ENCODE measurements at regions not wholly inside any gene's neighbourhood (a gene's known extent, or its start where the extent isn't known, plus 50 kb on each side); places are given as distances from the start of the nearest gene placed in this dataset.
"Not testable (repeated sequence)": the region's sequence is repeated elsewhere in the genome, so short reads cannot be mapped to it uniquely, and the experiment has no call there.

DNA sequence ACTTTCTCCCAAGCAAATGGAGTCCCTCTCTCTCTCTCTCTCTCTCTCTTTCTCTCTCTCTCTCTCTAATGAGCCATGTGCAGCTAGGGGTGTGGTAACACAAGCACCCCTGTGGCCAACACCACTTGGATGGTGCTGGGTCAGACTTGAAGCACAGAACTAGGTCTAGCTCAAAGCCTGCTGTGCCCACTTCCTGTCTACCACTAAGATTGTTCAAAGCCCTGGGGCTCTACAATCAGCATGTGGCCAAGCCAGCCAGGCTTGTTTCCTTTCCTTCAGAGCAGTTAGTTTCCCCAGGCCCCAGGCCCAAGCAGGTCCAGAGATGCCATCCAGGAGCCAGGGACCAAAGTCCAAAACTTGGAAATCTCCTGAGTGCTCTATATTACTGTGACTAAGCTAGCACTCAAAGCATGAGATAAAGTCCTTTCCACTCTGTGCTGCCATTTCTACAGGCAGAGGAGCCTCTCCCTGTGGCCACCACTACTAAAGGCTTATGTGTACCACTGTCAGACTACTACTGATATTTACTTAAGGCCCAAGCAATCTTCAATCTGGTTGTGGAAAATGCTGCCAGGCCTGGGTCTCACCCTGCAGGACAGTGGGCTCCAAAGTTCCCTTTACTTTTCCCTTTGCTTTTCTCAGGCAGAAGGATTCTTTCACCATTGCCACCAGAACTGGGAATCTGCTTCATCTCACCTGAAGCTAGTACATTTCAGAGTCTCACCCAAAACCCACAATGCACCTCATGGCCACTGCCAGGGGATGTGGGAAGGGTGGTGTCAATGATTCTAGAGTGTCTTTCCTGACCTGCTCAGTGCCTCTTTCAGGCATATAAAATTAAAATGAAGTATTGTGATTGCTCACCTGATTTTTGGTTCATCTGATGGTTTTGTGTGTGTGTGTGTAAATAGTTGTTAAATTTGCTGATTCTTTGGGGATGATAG, 999.5 kb downstream of the NCAM2 start:
- no peak for DNase-seq (ENCODE audit: low read depth in 4 of 4, low spot score in 1 of 4)

DNA sequence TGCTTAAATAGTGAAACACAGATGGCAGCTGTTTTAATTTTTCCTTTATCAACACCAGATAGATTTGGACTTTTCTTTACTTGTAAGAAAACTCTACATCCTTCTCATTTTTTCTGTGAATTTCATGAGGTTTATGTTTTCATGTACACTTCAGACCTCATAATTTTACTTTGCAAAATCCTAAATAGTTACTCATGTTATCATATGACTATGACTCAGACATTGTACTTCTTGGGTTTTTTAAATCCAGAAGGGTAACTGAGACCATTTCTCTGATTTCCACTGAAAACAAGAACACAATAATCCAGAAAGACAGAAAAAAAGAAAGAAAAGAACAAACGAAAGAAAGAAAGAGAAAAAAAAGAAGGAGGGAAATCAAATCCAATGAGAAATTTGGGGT, 1021.6 kb downstream of the NCAM2 start:
- no peak for DNase-seq (ENCODE audit: low read depth in 4 of 4, low spot score in 1 of 4)

DNA sequence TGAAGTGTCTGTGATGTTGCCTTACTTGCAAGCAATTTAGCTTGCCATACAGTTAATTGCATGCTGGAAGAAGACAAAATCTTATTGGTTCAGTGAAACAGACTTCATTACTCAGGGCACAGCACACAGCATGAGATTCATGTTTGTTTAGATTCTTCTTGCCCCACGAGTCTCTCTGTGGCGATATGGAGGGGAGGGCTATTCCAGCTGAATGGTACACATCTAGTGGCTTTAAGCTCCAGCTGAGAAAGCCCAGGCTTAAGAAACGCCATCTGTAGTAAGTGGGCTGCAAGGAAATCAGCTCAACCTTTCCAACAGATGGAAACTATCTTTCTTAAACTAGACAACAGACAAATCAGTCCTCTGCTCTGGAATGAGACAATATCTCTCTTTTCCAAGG, 1022.0 kb downstream of the NCAM2 start:
- DNase-seq (ENCODE audit: low read depth in 4 of 4, low spot score in 1 of 4) = no peak

DNA sequence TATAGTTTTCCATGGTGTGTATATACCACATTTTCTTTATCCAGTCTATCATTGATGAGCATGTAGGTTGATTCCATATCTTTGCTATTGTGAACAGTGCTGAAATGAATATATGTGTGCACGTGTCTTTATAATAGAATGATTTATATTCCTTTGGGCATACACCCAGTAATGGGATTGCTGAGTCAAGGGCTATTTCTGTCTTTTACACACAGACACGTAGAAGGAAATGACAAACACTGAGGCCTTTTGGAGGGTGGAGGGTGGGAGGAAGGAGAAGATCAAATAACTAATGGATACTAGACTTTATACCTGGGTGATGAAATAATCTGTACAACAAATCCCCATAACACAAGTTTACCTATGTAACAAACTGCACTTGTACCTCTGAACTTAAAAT, 1025.7 kb downstream of the NCAM2 start:
- DNase-seq (ENCODE audit: low read depth in 4 of 4, low spot score in 1 of 4) = not testable (repeated sequence)

DNA sequence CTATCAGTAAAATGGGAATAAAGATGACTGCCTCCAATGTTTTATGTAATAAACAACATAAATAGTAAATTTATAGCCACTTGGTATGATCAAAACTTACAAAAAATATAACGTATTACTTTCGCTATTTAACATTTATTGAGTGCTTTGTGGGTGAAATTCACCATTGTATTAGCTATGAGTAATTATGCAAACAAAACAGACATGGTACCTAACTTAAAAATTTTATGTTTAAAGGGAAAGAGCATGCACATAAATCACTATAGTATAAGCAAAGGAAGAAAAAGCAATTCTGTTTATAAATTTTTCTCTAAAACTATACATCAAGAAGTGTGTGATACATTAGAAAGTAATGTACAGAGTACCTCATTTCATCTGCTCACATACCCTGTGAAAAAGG, 1046.2 kb downstream of the NCAM2 start:
- DNase-seq (ENCODE audit: low read depth in 4 of 4, low spot score in 1 of 4) = no peak

DNA sequence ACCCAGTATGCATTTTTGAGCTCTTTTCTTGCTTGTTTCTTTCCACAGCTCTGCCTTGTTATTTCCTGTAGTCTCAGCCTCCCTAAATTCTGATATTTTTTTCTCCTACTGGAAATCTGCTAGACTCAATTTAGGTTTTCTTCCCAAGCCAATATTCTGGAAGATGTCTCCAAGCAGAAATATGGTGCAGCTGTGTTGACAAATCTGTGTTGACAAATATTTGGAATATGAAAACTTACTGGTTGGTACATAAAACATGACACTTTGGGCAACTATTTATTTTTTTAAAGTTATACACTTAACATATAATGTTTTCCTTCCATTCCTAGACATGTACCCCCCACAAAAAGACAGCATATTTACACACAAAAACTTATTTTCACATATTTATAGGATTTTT, 1048.4 kb downstream of the NCAM2 start:
- DNase-seq (ENCODE audit: low read depth in 4 of 4, low spot score in 1 of 4) = no peak

DNA sequence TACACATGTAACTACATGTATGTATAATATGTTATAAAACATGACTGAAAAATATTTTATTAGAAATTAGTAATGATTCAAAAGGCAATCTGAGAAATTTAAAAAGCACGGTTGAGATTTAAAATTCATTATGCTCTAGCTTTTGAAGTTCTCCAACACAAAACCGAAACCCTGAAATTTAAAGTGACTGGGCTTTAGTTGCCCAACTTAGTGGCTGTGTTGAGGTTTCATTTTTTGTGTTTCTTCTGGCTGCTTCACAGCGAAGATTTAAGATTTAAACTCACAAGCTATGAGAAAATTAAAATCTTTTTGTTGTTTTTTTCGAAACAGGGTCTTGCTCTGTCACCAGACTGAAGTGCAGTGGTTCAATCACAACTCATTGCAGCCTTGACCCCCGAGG, 1058.7 kb downstream of the NCAM2 start:
- no peak for DNase-seq (ENCODE audit: low read depth in 4 of 4, low spot score in 1 of 4)

DNA sequence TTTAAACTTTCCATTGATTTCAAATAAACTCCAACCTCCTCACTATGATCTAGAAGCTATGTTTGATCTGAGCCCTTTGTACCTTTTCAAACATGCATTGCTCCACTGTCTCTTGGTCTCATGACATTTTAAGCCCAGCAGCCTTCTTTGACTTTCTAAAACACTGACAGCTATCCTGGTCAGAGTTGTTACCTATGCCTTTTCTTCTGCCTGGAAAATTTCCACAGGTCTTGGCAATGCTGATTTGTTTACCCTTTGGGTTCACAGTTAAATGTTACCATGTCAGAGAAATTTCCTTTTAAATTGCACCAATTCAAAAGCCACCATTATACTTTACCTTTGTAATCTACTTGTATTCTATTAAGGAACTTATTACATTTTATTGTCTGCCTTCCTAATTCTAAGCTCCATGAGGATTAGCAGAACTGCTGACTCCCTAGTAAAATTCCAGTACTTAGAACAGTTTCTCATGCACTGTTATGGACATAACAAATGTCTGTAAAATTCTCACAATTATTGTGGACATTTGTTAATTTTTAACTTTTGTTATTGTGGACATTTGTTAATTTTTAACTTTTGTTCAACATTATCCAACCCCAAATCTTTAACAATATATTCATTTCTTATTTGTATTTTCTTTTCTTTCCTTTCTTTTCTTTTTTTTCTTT, 1064.4 kb downstream of the NCAM2 start:
- no peak for DNase-seq (ENCODE audit: low read depth in 4 of 4, low spot score in 1 of 4)

DNA sequence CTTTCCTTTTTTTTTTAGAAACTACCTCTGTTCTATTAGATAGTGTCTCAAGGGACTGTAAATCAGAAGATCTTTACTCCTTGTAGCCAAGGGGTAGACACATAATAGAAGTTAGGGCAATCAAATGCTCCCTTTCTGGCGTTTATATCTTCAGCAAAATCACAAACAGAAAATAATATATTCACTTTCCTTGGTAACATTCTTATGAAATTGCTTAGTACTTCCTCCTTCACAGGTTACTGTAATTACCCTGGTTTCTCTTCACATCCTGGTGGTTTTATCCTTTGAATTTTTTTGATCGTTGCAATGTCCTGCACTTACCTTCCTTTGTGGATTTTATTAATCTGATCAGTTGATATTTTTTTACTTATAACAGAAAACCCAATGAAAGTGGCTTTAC, 1064.9 kb downstream of the NCAM2 start:
- DNase-seq (ENCODE audit: low read depth in 4 of 4, low spot score in 1 of 4) = no peak

DNA sequence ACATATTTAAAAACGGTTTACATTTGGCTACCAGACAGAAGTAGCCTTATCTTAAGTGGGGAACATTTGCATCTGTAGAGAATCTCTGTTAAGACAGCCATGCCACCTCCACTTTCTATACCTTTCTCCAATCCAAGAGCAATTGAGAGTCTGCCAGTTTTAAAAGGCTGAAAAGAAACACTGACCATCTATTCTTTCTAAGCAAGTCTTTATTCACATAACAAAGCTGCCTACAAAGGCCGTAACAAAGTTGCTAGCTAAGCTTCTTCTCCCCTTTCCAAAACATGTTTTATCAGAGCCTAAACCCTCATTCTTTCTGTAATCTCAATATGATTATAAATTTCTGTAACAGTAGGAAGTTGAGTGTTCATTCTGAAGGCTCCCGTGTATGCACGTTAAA, 1078.3 kb downstream of the NCAM2 start:
- DNase-seq (ENCODE audit: low read depth in 4 of 4, low spot score in 1 of 4) = no peak

DNA sequence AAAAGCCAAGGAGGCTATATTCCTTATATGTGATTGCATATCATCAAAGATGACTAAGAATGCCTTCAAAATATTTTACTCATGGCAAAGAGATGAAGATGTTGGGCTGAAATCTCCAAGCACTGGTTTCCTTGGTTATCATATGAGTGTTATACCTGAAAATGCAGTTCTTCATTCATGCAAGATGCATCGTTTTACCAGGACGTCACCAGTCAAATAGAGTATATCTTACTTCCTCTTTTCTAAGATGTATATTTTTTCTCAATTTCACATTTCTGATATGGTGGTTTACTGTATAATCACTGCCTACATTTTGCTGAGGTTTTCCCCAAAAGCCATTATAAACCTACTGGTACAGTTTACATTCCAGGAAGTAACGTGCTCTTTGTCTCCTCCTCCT, 1085.7 kb downstream of the NCAM2 start:
- no peak for DNase-seq (ENCODE audit: low read depth in 4 of 4, low spot score in 1 of 4)

DNA sequence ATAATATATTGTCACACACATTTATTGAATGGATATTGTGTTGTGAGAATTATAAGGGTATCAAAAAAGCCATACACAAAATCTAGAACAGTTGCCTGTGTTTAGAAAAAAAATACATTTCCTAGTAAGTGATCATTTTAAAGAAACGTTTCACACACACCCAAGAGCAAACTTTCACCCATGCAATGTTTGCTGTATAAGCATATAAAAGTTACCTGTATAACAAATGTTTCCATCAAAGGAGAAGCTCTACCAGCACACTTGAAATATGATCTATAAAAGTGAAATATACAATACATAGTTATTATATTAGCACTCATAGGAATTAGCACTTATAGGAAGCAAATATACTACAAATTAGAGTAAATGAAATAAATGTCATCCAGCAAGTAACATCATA, 1098.1 kb downstream of the NCAM2 start:
- no peak for DNase-seq (ENCODE audit: low read depth in 4 of 4, low spot score in 1 of 4)

DNA sequence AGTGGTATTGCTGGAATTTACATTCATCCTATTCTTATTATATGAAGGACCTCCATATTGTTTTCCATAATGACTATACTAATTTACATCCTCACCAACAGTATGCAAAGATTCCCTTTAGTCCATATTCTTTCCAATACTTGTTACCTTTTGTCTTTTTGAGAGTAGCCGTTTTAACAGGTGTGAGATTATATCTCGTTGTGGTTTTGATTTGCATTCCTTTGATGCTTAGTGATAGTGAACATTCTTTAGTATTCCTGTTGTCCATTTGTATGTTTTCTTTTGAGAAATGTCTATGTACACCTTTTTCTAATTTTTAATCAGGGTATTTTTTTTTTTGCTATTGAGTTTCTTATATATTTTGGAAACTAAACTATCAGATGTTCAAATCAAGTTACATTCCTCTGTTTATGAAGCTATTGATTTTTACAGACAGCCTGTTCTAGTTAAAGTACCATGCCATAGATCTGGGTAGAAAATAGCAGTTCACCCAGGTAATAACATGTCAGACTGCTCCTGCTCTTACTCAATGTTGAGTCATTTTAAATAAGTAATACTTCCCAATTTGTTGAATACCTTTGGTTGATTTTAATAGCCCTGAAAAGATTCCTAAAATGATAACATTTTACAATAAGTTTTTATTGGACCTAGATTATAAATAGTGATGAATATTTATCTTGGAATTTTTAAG, 1108.7 kb downstream of the NCAM2 start:
- DNase-seq (ENCODE audit: low read depth in 4 of 4, low spot score in 1 of 4) = no peak

DNA sequence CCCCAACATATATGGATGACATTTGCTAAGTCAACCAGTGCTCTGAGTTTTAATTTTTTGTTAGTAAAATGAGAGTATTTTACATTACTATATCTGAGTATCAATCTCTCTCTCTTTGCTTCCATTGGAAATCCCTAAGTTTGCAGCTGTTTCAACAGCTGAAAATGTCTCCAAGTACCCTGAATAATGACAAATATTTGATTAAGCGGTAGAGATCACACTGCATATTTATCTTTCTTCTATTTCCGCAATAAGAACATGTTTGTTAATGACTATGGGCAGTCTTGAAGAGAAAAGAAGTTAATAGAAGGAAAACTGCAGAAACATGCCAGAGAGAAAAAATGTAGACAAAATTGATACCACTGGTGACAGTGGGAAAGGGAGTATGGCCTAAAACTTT, 1117.5 kb downstream of the NCAM2 start:
- DNase-seq (ENCODE audit: low read depth in 4 of 4, low spot score in 1 of 4) = no peak

DNA sequence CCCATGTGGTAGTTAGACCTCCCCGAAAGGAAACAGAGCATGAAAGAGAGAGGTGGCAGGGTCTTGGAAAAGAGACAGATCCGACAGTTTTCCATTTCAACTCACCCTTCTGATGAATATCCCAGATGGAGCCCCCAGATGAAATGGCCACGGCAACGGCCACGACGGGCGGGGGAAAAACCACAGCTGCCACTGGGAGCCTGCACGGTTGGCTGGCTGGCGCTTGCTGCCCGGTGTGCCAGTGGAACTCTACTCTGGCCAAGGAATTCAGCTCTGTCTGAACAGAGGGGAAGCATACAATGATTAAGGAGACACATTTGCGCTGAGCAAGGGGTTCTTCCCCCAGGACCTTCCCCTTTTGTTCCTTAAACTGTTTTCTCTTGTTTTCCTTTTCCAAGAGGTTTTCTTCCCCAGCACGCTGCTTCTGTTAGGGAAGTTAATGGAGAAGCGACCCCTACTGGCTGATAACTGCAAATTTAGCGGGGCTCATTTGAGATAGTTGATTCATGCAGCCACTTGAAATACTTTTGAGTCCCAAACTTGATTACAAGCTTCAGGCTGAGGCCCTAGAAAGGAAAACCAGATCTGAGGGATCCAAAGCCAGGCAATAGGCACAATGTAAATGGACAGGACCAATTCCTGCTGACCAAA, 1122.5 kb downstream of the NCAM2 start:
- no peak for DNase-seq (ENCODE audit: low read depth in 4 of 4, low spot score in 1 of 4)

DNA sequence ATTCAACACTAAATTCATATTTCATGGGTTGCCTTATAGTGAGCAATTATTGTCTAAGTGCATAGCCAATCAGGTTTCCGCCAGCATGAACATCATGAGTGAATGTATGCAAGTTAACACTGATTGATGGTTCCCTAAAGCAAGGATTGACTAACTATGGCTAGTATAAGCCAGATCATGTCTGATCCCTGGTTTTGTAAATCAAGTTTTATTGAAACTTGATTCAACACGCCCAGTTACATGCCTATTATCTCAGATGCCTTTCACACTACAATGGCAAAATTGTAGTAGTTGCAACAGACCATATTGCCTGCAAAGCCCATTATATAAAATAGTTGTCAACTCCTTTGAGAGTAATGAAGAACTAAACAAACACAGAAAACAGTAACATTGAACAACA, 1127.4 kb downstream of the NCAM2 start:
- DNase-seq (ENCODE audit: low read depth in 4 of 4, low spot score in 1 of 4) = no peak

DNA sequence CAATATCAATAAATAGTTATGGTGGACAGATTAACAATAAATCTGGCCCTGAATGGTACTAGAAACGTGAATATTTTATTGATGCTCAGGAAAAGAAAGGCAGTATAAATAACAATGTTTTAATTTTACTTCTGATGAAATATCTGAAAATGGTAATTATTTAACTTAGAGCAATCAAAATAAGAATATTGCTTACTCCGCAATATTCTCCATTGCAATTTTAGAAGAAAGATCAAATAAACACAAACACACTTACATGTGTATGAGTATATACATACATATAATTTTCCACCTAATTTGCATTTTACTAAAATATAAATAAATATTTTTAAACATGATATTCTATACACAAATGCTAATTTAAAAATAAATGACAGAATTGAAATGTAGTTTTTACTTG, 1130.5 kb downstream of the NCAM2 start:
- DNase-seq (ENCODE audit: low read depth in 4 of 4, low spot score in 1 of 4) = no peak

DNA sequence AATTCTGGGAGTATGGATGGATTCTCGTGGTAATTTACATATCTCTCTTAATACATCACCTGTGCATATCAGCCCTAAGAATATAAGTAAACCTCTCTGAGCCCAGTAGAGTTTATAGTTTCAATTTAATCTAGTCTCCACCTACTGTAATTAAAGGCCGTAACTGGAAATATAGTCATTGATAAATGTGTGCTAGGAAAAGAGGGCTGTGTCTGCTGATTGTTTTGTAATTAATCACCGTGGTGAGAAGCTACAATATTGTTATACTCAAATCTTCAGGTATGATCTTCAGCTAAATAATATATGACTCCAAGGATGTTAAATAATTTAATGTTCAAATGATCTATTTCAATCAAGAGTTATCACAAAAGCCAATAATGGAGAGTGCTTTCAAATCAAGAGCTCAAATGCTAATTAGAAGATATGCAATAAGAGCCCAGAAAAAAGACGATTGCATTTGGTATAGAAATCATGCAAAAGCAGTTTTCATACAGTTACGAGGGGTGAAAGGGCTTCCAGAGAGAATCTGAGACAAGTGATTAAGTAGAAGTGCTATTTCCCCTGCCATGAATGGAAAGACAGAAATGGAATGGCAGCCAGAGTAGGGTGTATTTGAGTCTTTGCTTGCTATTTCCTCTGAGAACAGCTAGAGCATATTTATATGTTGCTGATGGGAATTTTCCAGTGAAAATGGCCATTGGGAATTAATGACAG, 1134.3 kb downstream of the NCAM2 start:
- no peak for DNase-seq (ENCODE audit: low read depth in 4 of 4, low spot score in 1 of 4)

DNA sequence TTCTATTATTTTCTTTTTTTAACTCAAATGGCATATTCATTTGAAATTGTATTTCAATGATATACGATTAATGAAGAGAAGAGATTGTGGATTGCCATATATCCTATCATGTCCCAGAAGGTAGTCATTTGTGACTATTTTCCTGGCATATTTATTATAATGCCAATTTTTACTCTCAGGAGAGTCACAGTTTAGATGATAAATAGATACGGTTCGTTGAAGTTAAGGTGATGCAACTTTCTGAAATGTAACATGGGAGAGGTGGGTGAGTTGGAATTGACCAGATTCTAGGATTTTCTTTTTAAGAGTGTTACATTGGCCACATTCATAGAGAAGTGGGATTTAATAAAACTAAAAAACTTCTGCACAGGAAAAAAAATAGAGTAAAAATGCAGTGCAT, 1138.5 kb downstream of the NCAM2 start:
- no peak for DNase-seq (ENCODE audit: low read depth in 4 of 4, low spot score in 1 of 4)

DNA sequence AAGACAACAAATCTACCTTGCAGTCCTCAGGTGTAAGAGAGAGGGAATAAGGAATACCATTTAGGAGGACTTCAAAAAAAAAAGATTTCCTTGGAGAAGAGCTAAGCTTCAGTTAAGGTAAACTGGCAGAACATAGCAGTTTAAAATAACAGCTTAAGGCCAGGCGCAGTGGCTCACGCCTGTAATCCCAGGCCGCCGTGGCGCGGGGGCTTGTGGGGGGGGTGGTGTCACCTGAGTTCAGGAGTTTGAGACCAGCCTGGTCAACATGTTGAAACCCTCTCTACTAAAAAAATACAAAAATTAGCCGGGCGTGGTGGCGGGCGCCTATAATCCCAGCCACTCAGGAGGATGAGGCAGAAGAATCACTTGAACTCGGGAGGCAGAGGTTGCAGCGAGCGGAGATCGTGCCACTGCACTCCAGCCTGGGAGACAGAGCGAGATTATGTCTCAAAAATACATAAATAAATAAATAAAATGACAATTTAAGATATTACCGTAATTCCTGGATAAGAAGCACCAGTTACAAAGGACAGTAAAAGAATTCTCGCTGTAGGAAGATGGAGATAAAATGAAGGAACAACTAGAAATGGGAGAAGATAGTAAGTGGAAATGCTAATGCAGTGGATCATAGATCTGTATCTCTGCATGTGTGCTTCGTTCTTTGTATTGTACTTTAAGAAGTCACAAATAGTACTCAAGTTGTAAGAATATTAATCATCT, 1140.2 kb downstream of the NCAM2 start:
- no peak for DNase-seq (ENCODE audit: low read depth in 4 of 4, low spot score in 1 of 4)
